Erythroblast (primary cell): ENCODE measurements at regions not wholly inside any gene's neighbourhood (a gene's known extent, or its start where the extent isn't known, plus 50 kb on each side); places are given as distances from the start of the nearest gene placed in this dataset.

Source experiments
- GATA1 ChIP-seq: IDR thresholded peaks from 2 replicates; pipeline ENCODE4 v1.6.1; 2011; ENCODE audit warnings: low read depth, mild to moderate bottlenecking, control low read depth, low read length, moderate library complexity
- POLR2A ChIP-seq: IDR thresholded peaks from 2 replicates; pipeline ENCODE4 v1.6.1; 2011; ENCODE audit warnings: mild to moderate bottlenecking, low read length

- TF ChIP-seq POLR2A = no peak
- TF ChIP-seq GATA1 = no peak
Measured at GRCh38 chr16:51812945-51813344, 661.9 kb upstream of the SALL1 start.
